IPS-15b (cell line): ENCODE measurements at regions not wholly inside any gene's neighbourhood (a gene's known extent, or its start where the extent isn't known, plus 50 kb on each side); places are given as distances from the start of the nearest gene placed in this dataset.
"Not testable (repeated sequence)": the region's sequence is repeated elsewhere in the genome, so short reads cannot be mapped to it uniquely, and the experiment has no call there.

Experiments
- H3K27me3 ChIP-seq: one replicate; pipeline ENCODE4 v1.6.1; 2013; ENCODE audit warnings: low read length; ENCODE audit not compliant: control insufficient read depth, insufficient read depth
- H3K36me3 ChIP-seq: one replicate; pipeline ENCODE4 v1.6.1; 2013; ENCODE audit warnings: low read length; ENCODE audit not compliant: control insufficient read depth, insufficient read depth
- H3K4me1 ChIP-seq: one replicate; pipeline ENCODE4 v1.6.1; 2013; ENCODE audit warnings: mild to moderate bottlenecking, low read length; ENCODE audit not compliant: control insufficient read depth, insufficient read depth
- H3K4me3 ChIP-seq: one replicate; pipeline ENCODE4 v1.5.1; 2013; ENCODE audit warnings: low read depth, low read length
- H3K9ac ChIP-seq: one replicate; pipeline ENCODE4 v1.6.1; 2013; ENCODE audit warnings: low read depth, mild to moderate bottlenecking, low read length
- H3K9me3 ChIP-seq: one replicate; pipeline ENCODE4 v1.6.1; 2013; ENCODE audit warnings: mild to moderate bottlenecking, low read length; ENCODE audit not compliant: control insufficient read depth, insufficient read depth

DNA sequence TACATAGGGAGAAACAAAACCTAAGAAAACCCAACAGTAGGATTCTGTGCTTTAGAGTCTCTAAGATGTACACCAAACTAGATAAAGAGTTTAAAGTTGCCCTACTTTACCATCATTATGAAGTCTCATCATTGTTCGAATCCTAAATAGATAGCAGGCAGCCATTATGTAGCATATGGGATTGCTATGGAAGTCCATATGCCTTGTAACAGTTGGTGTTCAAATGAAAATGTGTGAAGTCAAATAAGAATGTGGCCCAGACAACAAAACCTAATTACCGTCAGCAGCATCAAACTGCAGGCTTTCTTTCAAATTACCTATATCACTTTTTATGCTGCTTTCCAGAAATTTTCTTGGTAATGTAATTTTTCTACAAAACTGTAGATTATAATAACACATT is 1380.1 kb downstream of the GRIK2 start:
- H3K27me3 ChIP-seq: no peaks in the 10 kb centered on the region
- no peaks in the 10 kb centered on the region for H3K36me3 ChIP-seq
- no peaks in the 10 kb centered on the region for H3K4me1 ChIP-seq
- H3K4me3 ChIP-seq: no peak overlapping the region
- H3K9ac ChIP-seq: no peak overlapping the region
- H3K9me3 ChIP-seq: no peaks in the 10 kb centered on the region

DNA sequence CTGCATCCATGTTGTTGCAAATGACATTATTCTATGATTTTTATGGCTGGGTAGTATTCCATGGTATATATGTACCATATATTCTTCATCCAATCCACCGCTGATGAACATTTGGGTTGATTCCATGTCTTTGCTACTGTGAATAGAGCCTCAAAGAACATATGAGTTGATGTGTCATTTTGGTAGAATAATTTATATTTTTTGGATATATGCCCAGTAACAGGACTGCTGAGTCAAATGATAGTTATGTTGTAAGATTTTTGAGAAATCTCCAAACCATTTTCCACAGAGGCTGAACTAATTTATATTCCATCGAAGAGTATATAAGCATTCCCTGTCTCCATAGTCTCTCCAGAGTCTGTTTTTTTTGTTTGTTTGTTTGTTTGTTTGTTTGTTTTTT is 1373.5 kb downstream of the GRIK2 start:
- Histone ChIP-seq H3K4me3 (no peak overlapping the region), H3K27me3 (no peaks in the 10 kb centered on the region)

GRCh38 chr6:102764317-102764716 is 1370.8 kb downstream of the GRIK2 start:
- H3K4me1 ChIP-seq: no peaks in the 10 kb centered on the region
- H3K4me3 ChIP-seq: no peak overlapping the region
- no peak overlapping the region for H3K9ac ChIP-seq
- H3K27me3 ChIP-seq: no peaks in the 10 kb centered on the region
- no peaks in the 10 kb centered on the region for H3K36me3 ChIP-seq
- no peaks in the 10 kb centered on the region for H3K9me3 ChIP-seq

More for the DNA sequence above, 1373.5 kb downstream of the GRIK2 start:
- Histone ChIP-seq H3K9ac (no peak overlapping the region), H3K9me3 (no peaks in the 10 kb centered on the region), H3K4me1 (no peaks in the 10 kb centered on the region), H3K36me3 (no peaks in the 10 kb centered on the region)

GRCh38 chr6:102763891-102764290 is 1370.4 kb downstream of the GRIK2 start:
- no peaks in the 10 kb centered on the region for H3K27me3 ChIP-seq
- H3K9me3 ChIP-seq: no peaks in the 10 kb centered on the region
- H3K4me3 ChIP-seq: no peak overlapping the region
- no peaks in the 10 kb centered on the region for H3K4me1 ChIP-seq
- no peak overlapping the region for H3K9ac ChIP-seq
- H3K36me3 ChIP-seq: no peaks in the 10 kb centered on the region

DNA sequence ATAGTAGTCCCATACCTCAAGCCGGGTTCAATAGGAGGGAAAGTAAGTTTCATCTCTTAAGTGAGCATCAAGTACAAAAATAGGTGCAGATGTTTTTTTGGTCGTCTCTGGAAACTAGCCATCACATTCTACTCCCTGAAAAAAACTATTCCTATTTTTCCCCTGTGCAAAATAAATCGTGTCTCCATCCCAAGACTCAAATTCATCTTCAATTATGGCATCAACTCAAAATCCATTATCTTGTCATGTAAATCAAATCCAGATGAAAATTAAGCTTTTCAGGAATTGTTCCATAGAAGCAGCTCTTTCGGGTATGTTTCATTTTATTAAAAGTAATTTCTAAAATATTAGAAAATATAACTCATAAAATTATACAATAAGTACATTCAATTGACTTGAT is 1368.4 kb downstream of the GRIK2 start:
- Histone ChIP-seq H3K9me3 (no peaks in the 10 kb centered on the region), H3K4me1 (no peaks in the 10 kb centered on the region), H3K4me3 (no peak overlapping the region), H3K36me3 (no peaks in the 10 kb centered on the region), H3K27me3 (no peaks in the 10 kb centered on the region), H3K9ac (no peak overlapping the region)

- no peaks in the 10 kb centered on the region for H3K36me3 ChIP-seq
- H3K4me1 ChIP-seq: no peaks in the 10 kb centered on the region
- H3K9ac ChIP-seq: no peak overlapping the region
- no peaks in the 10 kb centered on the region for H3K27me3 ChIP-seq
- no peaks in the 10 kb centered on the region for H3K9me3 ChIP-seq
- H3K4me3 ChIP-seq: no peak overlapping the region
Observed at GRCh38 chr6:102759415-102759814, 1365.9 kb downstream of the GRIK2 start.

DNA sequence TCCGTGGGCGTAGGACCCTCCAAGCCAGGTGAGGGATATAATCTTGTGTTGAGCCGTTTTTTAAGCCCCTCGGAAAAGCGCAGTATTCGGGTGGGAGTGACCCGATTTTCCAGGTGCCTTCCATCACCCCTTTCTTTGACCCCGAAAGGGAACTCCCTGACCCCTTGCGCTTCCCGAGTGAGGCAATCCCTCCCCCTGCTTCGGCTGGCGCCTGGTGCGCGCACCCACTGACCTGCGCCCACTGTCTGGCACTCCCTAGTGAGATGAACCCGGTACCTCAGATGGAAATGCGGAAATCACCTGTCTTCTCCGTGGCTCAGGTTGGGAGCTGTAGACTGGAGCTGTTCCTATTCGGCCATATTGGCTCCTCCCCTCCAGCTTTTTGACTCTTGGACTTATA is 1365.0 kb downstream of the GRIK2 start:
- not testable (repeated sequence) for H3K9ac ChIP-seq, H3K4me1 ChIP-seq, H3K36me3 ChIP-seq, H3K4me3 ChIP-seq, H3K27me3 ChIP-seq, H3K9me3 ChIP-seq

DNA sequence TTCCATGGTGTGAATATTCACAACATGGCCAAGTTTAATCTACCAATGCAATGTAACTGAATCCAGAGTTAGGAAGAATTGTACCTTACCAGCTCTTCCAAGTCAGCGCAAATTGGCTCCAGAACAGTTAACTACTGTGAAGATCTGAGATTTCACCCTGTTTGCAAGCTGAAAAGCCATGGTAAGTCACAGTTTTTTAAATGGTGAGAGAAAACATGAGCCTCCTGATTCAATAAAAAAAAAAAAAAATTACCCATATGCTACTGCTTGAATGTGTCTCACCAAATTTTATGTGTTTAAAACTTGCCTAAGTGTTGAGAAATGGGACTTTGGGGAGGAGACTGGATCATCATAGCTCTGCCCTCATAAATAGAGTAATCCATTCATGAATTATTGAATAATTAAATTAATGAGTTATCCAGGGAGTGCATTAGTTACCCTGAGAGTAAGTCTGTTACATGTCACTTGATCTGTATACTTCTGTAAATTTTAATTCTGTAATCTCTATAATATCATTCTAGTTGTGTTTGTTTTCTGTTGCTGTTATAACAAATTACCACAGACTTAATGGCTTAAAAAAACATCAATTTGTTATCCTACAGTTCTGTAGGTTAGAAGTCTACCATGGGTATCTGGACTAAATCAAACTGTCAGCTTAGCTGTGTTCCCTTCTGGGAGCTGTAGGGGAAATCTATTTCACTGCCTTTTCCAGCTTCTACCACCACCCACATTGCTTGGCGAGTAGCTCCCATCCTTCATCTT is 1355.9 kb downstream of the GRIK2 start:
- no peak overlapping the region for H3K4me3 ChIP-seq
- no peaks in the 10 kb centered on the region for H3K9me3 ChIP-seq
- H3K4me1 ChIP-seq: no peaks in the 10 kb centered on the region
- H3K36me3 ChIP-seq: no peaks in the 10 kb centered on the region
- H3K9ac ChIP-seq: no peak overlapping the region
- no peaks in the 10 kb centered on the region for H3K27me3 ChIP-seq

DNA sequence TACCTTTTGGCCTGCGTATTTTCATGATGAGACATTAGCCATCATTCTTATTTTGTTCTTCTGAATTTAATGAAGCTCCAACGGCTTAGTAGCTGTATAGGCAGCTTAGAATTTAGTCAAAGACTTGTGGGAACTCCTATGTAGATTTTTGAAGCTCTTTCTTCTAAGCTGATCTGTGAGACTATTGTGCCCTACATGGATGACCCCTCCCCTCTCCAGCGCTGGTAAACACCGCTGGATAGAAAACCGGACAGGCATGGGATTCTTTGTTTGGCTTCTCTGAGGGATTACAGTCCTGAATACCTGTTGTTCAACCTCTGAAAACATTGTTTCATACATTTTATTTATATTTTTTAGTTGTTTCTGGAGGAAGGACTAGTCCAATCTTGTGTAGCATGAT is 1353.4 kb downstream of the GRIK2 start:
- H3K9me3 ChIP-seq: no peaks in the 10 kb centered on the region
- H3K9ac ChIP-seq: no peak overlapping the region
- H3K27me3 ChIP-seq: no peaks in the 10 kb centered on the region
- H3K4me1 ChIP-seq: peaks cover 7% of the 10 kb centered on the region
- no peak overlapping the region for H3K4me3 ChIP-seq
- no peaks in the 10 kb centered on the region for H3K36me3 ChIP-seq

GRCh38 chr6:102742754-102743356 is 1349.3 kb downstream of the GRIK2 start:
- peaks cover 7% of the 10 kb centered on the region for H3K4me1 ChIP-seq
- no peak overlapping the region for H3K4me3 ChIP-seq
- no peaks in the 10 kb centered on the region for H3K36me3 ChIP-seq
- H3K9me3 ChIP-seq: no peaks in the 10 kb centered on the region
- no peak overlapping the region for H3K9ac ChIP-seq
- no peaks in the 10 kb centered on the region for H3K27me3 ChIP-seq

DNA sequence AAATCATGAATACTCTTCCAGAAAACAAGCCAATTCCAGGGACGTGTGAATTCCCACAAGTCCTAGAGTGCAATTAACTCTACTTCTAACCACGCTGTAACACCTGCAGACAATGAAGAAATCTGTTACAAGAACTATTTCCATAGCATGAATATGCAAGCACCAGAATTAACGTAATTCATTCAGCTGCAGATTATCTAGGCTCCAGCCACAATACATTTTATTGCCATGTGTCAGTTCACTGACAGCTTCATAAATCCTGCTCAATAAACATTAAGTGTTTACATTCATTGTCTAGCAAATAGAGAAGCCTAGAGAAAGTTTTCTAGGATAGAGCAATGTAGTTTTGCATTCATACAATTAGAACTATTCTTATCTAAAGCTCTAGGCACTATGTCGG is 1348.5 kb downstream of the GRIK2 start:
- H3K9me3 ChIP-seq: no peaks in the 10 kb centered on the region
- no peak overlapping the region for H3K4me3 ChIP-seq
- no peaks in the 10 kb centered on the region for H3K36me3 ChIP-seq
- peaks cover 7% of the 10 kb centered on the region for H3K4me1 ChIP-seq
- H3K9ac ChIP-seq: no peak overlapping the region
- H3K27me3 ChIP-seq: no peaks in the 10 kb centered on the region

DNA sequence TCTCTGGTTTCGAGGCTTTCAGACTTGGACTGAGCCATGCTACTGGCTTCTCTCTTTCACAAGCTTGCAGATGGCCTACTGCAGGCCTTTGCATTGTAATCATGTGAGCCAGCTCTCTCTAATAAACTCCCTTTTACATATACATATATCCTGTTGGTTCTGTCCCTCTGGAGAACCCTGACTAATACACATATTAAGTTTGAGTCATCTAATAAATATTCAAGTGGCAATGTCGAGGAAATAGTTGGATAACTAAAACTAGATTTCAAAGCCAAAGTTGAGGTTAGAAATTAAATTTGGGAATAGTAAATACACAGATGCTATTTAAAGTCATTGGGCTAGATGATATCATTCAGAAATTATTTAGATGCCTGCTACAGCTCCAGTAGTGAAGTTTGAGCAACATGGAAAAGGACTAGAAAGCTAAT is 1343.4 kb downstream of the GRIK2 start:
- Histone ChIP-seq H3K4me1 (peaks cover 2% of the 10 kb centered on the region), H3K9me3 (no peaks in the 10 kb centered on the region), H3K9ac (no peak overlapping the region), H3K36me3 (no peaks in the 10 kb centered on the region), H3K27me3 (no peaks in the 10 kb centered on the region), H3K4me3 (no peak overlapping the region)
